H1 (cell line): ENCODE measurements at regions not wholly inside any gene's neighbourhood (a gene's known extent, or its start where the extent isn't known, plus 50 kb on each side); places are given as distances from the start of the nearest gene placed in this dataset.

Source experiments
- CTCF ChIA-PET: fragments of 300-600 bp; sonication (Branson Sonifier 250); formaldehyde crosslinking; loops from one replicate; lab custom pipeline; 2021; ENCODE audit not compliant: partially characterized antibody; lab: Charles Lee
- POLR2A ChIA-PET: fragments of 300-600 bp; sonication (Branson Sonifier 250); formaldehyde crosslinking; loops from one replicate; lab custom pipeline; 2021; ENCODE audit warnings: inconsistent platforms; ENCODE audit not compliant: partially characterized antibody; lab: Charles Lee
- DNase-seq, 2 experiments: peaks; one replicate each; pipeline versions ENCODE4 v3.0.0 to v3.0.0-alpha.2; 2010 to 2022; ENCODE audit warnings: low spot score in 2 of 2, low read depth in 1 of 2, mixed read lengths in 1 of 2
- FAIRE-seq: peaks from 2 replicates; lab custom pipeline; 2011; peaks lifted over from hg19 to GRCh38; lab: Jason Lieb, UNC
- H2AFZ ChIP-seq: 2 replicates; pipeline ENCODE4 v1.8.1; 2012; ENCODE audit warnings: low read length, inconsistent platforms
- H2AK5ac ChIP-seq: 2 replicates; pipeline ENCODE4 v1.6.1; 2013; ENCODE audit warnings: low read depth, low read length
- H2BK120ac ChIP-seq: replicated peaks from 2 replicates; pipeline ENCODE3; 2013; ENCODE audit warnings: low read depth, low read length, inconsistent platforms
- H2BK12ac ChIP-seq: 2 replicates; pipeline ENCODE4 v1.6.1; 2013; ENCODE audit warnings: low read depth, low read length
- H2BK15ac ChIP-seq: 2 replicates; pipeline ENCODE4 v1.6.1; 2013; ENCODE audit warnings: low read length
- H2BK20ac ChIP-seq: 2 replicates; pipeline ENCODE4 v1.6.1; 2013; ENCODE audit warnings: low read length
- H2BK5ac ChIP-seq: 2 replicates; pipeline ENCODE4 v1.6.1; 2013; ENCODE audit warnings: low read depth, low read length
- H3K14ac ChIP-seq: 2 replicates; pipeline ENCODE4 v1.6.1; 2013; ENCODE audit warnings: inconsistent platforms; ENCODE audit not compliant: insufficient read length
- H3K18ac ChIP-seq: 2 replicates; pipeline ENCODE4 v1.6.1; 2013; ENCODE audit warnings: low read length; ENCODE audit errors: extremely low read depth
- H3K23ac ChIP-seq: 2 replicates; pipeline ENCODE4 v1.6.1; 2013; ENCODE audit warnings: inconsistent platforms; ENCODE audit not compliant: insufficient read length
- H3K23me2 ChIP-seq: 2 replicates; pipeline ENCODE4 v1.6.1; 2013; ENCODE audit warnings: low read depth, low read length
- H3K27ac ChIP-seq: 2 replicates; pipeline ENCODE4 v1.6.1; 2011; ENCODE audit warnings: low read depth, low read length, inconsistent platforms
- H3K27me3 ChIP-seq, 4 experiments: replicated peaks in 1 of 4; 1 replicate in 1 of 4; 2 replicates in 3 of 4; pipeline versions ENCODE4 v1.6.1 to v1.8.1; 2011 to 2013; ENCODE audit warnings: low read length in 3 of 4, mild to moderate bottlenecking in 3 of 4, inconsistent platforms in 2 of 4, mixed read lengths in 2 of 4, moderate library complexity in 1 of 4; ENCODE audit not compliant: control insufficient read depth in 3 of 4, insufficient read depth in 3 of 4; ENCODE audit errors: extremely low read depth in 1 of 4
- H3K36me3 ChIP-seq, 4 experiments: 2 replicates each; pipeline versions ENCODE4 v1.6.1 to v1.8.1; 2011 to 2013; ENCODE audit warnings: mild to moderate bottlenecking in 4 of 4, low read length in 3 of 4, moderate library complexity in 2 of 4, control low read depth in 1 of 4, inconsistent platforms in 1 of 4; ENCODE audit not compliant: insufficient read depth in 4 of 4, control insufficient read depth in 2 of 4
- H3K4ac ChIP-seq: replicated peaks from 2 replicates; pipeline ENCODE3; 2013; ENCODE audit warnings: low read length, low read depth, mixed read lengths, inconsistent platforms; ENCODE audit not compliant: insufficient read length
- H3K4me1 ChIP-seq, 4 experiments: replicated peaks in 1 of 4; 1 replicate in 1 of 4; 2 replicates in 3 of 4; pipeline versions ENCODE4 v1.6.1 to v1.8.1; 2011 to 2013; ENCODE audit warnings: low read length in 3 of 4, inconsistent platforms in 2 of 4, mixed read lengths in 1 of 4; ENCODE audit not compliant: insufficient read depth in 4 of 4, control insufficient read depth in 3 of 4
- H3K4me2 ChIP-seq, 2 experiments: 2 replicates each; pipeline versions ENCODE4 v1.6.1 to v1.8.1; 2011 to 2013; ENCODE audit warnings: low read depth in 2 of 2, low read length in 2 of 2, control low read depth in 1 of 2, inconsistent platforms in 1 of 2, mild to moderate bottlenecking in 1 of 2; ENCODE audit not compliant: insufficient read depth in 1 of 2
- H3K4me3 ChIP-seq, 4 experiments: fragments of 200-600, 300-600 bp in 1 of 4; sonication (generic), shearing (Covaris generic), sonication (Bioruptor Twin) in 1 of 4; 2 replicates each; pipeline versions ENCODE4 v1.5.1 to v1.8.1; 2011 to 2016; ENCODE audit warnings: low read length in 4 of 4, low read depth in 3 of 4, control low read depth in 2 of 4, inconsistent platforms in 2 of 4, mild to moderate bottlenecking in 2 of 4, mixed read lengths in 1 of 4, moderate library complexity in 1 of 4; ENCODE audit not compliant: insufficient read depth in 2 of 4; ENCODE audit errors: extremely low read depth in 1 of 4
- H3K56ac ChIP-seq: replicated peaks from 2 replicates; pipeline ENCODE3; 2013; ENCODE audit warnings: low read depth, mild to moderate bottlenecking, mixed read lengths, low read length, inconsistent platforms; ENCODE audit not compliant: insufficient read length
- H3K79me1 ChIP-seq: 2 replicates; pipeline ENCODE4 v1.6.1; 2013; ENCODE audit warnings: low read depth, low read length, control low read depth
- H3K79me2 ChIP-seq, 2 experiments: 2 replicates each; pipeline versions ENCODE4 v1.6.1 to v1.8.1; 2012 to 2013; ENCODE audit warnings: low read length in 2 of 2, mild to moderate bottlenecking in 2 of 2, inconsistent platforms in 1 of 2; ENCODE audit not compliant: insufficient read depth in 2 of 2, control insufficient read depth in 1 of 2
- H3K9ac ChIP-seq, 4 experiments: replicated peaks in 1 of 4; 1 replicate in 1 of 4; 2 replicates in 3 of 4; pipeline versions ENCODE4 v1.6.1 to v1.8.1; 2011 to 2013; ENCODE audit warnings: low read depth in 3 of 4, low read length in 3 of 4, control low read depth in 2 of 4, mild to moderate bottlenecking in 2 of 4, moderate library complexity in 2 of 4, inconsistent platforms in 1 of 4; ENCODE audit errors: extremely low read depth in 1 of 4
- H3K9me3 ChIP-seq, 2 experiments: 2 replicates each; pipeline versions ENCODE4 v1.6.1 to v1.8.1; 2012 to 2013; ENCODE audit warnings: mild to moderate bottlenecking in 2 of 2, moderate library complexity in 2 of 2, control low read depth in 1 of 2, inconsistent platforms in 1 of 2, low read depth in 1 of 2, low read length in 1 of 2, mixed read lengths in 1 of 2; ENCODE audit not compliant: insufficient read depth in 2 of 2
- H4K20me1 ChIP-seq, 2 experiments: replicated peaks in 1 of 2; 2 replicates each; pipeline versions ENCODE3 to v1.8.1; 2011 to 2013; ENCODE audit warnings: inconsistent platforms in 2 of 2, low read length in 2 of 2, mild to moderate bottlenecking in 1 of 2; ENCODE audit not compliant: insufficient read depth in 2 of 2, control insufficient read depth in 1 of 2
- H4K5ac ChIP-seq: 2 replicates; pipeline ENCODE4 v1.6.1; 2013; ENCODE audit warnings: low read length, low read depth, mixed read lengths, inconsistent platforms; ENCODE audit not compliant: insufficient read length
- H4K8ac ChIP-seq: 2 replicates; pipeline ENCODE4 v1.8.0; 2013; ENCODE audit warnings: mild to moderate bottlenecking, moderate library complexity, low read length, inconsistent platforms; ENCODE audit not compliant: insufficient read depth; ENCODE audit errors: extremely low read depth
- H4K91ac ChIP-seq: replicated peaks from 2 replicates; pipeline ENCODE3; 2013; ENCODE audit warnings: low read length, mixed read lengths, inconsistent platforms; ENCODE audit not compliant: insufficient read length
- CEBPB ChIP-seq: IDR thresholded peaks from 2 replicates; pipeline ENCODE4 v1.6.1; 2012; ENCODE audit warnings: low read depth, low read length
- GTF2F1 ChIP-seq: IDR thresholded peaks from 2 replicates; pipeline ENCODE4 v1.6.1; 2012; ENCODE audit warnings: low read depth, low read length, improper control_type of control experiment, borderline replicate concordance
- HDAC2 ChIP-seq, 2 experiments: fragments of 300-600 bp in 1 of 2; sonication (generic) in 1 of 2; IDR thresholded peaks; 2 replicates each; pipeline ENCODE4 v1.6.1; 2011 to 2012; ENCODE audit warnings: low read depth in 2 of 2, low read length in 2 of 2, mild to moderate bottlenecking in 2 of 2, moderate library complexity in 2 of 2, borderline replicate concordance in 1 of 2, inconsistent platforms in 1 of 2
- HDAC6 ChIP-seq: IDR thresholded peaks from one replicate; pipeline ENCODE4 v1.7.1; 2012; ENCODE audit warnings: low read depth, mild to moderate bottlenecking, inconsistent platforms, low read length, moderate library complexity
- KDM5A ChIP-seq: fragments of 200-600 bp; IDR thresholded peaks from 2 replicates; pipeline ENCODE4 v1.7.1; 2012; ENCODE audit warnings: mild to moderate bottlenecking, low read length, inconsistent platforms, mixed read lengths
- MAFK ChIP-seq: IDR thresholded peaks from 2 replicates; pipeline ENCODE4 v1.6.1; 2012; ENCODE audit warnings: low read depth, mild to moderate bottlenecking, improper control_type of control experiment, low read length
- POLR2A ChIP-seq, 2 experiments: IDR thresholded peaks; 1 replicate in 1 of 2; 2 replicates in 1 of 2; pipeline ENCODE4 v1.6.1; 2011; ENCODE audit warnings: low read depth in 2 of 2, low read length in 2 of 2, mild to moderate bottlenecking in 2 of 2; ENCODE audit errors: control extremely low read depth in 1 of 2
- RAD21 ChIP-seq, 2 experiments: IDR thresholded peaks in 1 of 2; conservative IDR thresholded peaks in 1 of 2; 2 replicates each; pipeline ENCODE4 v1.6.1; 2011; ENCODE audit warnings: low read depth in 2 of 2, low read length in 2 of 2, improper control_type of control experiment in 1 of 2, inconsistent platforms in 1 of 2, mild to moderate bottlenecking in 1 of 2, moderate library complexity in 1 of 2
- RFX5 ChIP-seq: IDR thresholded peaks from 2 replicates; pipeline ENCODE4 v1.6.1; 2011; ENCODE audit warnings: low read depth, low read length, improper control_type of control experiment, borderline replicate concordance
- SIX5 ChIP-seq: IDR thresholded peaks from 2 replicates; pipeline ENCODE4 v1.6.1; 2011; ENCODE audit warnings: mild to moderate bottlenecking, low read depth, low read length
- TAF1 ChIP-seq: IDR thresholded peaks from 2 replicates; pipeline ENCODE4 v1.6.1; 2011; ENCODE audit warnings: mild to moderate bottlenecking, low read depth, low read length
- TCF12 ChIP-seq: IDR thresholded peaks from 2 replicates; pipeline ENCODE4 v1.6.1; 2011; ENCODE audit warnings: low read depth, mild to moderate bottlenecking, low read length
- WGBS, 2 experiments: shearing (Covaris generic) in 1 of 2; methylation state at CpG; one replicate each; pipeline versions ENCODE4 v1.1.6 to v1.1.7; 2013 to 2015; ENCODE audit warnings: low lambda C conversion rate in 2 of 2, mixed read lengths in 2 of 2, inconsistent platforms in 1 of 2, low coverage in 1 of 2, missing lambda C conversion rate in 1 of 2; ENCODE audit not compliant: insufficient replicate concordance in 2 of 2, insufficient coverage in 1 of 2, insufficient read length in 1 of 2; ENCODE audit errors: extremely low coverage in 1 of 2, missing lambda C conversion rate in 1 of 2; 5-methylcytosine and 5-hydroxymethylcytosine counted together
- TF ChIP-seq, protein P1 (sequence below): IDR thresholded peaks from 2 replicates; pipeline ENCODE4 v1.6.1; 2012; ENCODE audit warnings: inconsistent platforms

DNA sequence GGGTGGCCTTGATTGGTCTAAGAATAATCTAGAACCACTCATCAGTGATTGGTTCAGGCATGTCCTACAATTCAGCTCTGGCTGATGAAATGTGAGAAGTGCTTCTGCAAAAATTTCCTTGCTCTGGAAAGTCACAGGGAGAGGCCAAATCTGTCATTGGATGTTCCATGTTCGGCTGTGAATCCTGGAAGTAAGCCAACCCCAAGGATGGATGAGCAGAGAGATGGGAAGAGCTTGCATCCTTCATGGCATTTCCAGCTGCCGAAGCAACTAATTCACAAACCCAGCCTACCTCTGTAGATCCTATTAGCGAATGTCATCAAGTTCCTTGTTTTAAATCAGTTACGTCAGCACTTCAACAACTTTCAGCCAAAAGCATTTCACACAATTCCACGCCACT is 187.2 kb upstream of the SOX4 start:
- Histone ChIP-seq H3K56ac (no peak overlapping the region), H4K5ac (no peak overlapping the region), H4K20me1 (no peaks in the 10 kb centered on the region), H3K4ac (no peak overlapping the region), H4K91ac (no peak overlapping the region), H4K8ac (no peak overlapping the region), H3K23ac (no peak overlapping the region), H2BK12ac (no peak overlapping the region), H2BK20ac (no peak overlapping the region), H3K9me3 (no peaks in the 10 kb centered on the region), H3K14ac (no peak overlapping the region), H2BK5ac (no peak overlapping the region), H2BK15ac (no peak overlapping the region), H3K27me3 (no peaks in the 10 kb centered on the region), H3K4me1 (no peaks in the 10 kb centered on the region), H3K79me1 (no peaks in the 10 kb centered on the region), H2BK120ac (no peak overlapping the region), H3K23me2 (no peaks in the 10 kb centered on the region), H3K4me3 (no peak overlapping the region), H3K27ac (no peak overlapping the region), H3K36me3 (no peaks in the 10 kb centered on the region), H3K79me2 (no peaks in the 10 kb centered on the region), H3K4me2 (no peak overlapping the region), H3K18ac (no peak overlapping the region), H3K9ac (no peak overlapping the region), H2AFZ (0 out of 2 replicates have a peak overlapping the region, but pooled peaks have one; percentile 12), H2AK5ac (no peak overlapping the region)
- WGBS, 2 experiments, result 94% methylated on average over 5 of the region's 5 CpGs; no CpG with 5 or more reads in 1 of the 2 experiments
- DNase-seq, result no peak
- ChIA-PET CTCF (no interaction called here), POLR2A (no interaction called here)
- FAIRE-seq, result no peak
- no peak for TF ChIP-seq KDM5A
- TF ChIP-seq RAD21 (IDR thresholded peaks at IDR 0.05 in 1 of 2, conservative IDR thresholded peaks at IDR 0.05 in 1 of 2; ENCODE audit: low read depth in 2 of 2, low read length in 2 of 2), result no peak
- TF ChIP-seq TCF12, result no peak
- no peak for TF ChIP-seq TAF1
- TF ChIP-seq, protein P1, sequence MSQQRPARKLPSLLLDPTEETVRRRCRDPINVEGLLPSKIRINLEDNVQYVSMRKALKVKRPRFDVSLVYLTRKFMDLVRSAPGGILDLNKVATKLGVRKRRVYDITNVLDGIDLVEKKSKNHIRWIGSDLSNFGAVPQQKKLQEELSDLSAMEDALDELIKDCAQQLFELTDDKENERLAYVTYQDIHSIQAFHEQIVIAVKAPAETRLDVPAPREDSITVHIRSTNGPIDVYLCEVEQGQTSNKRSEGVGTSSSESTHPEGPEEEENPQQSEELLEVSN, result no peak
- TF ChIP-seq POLR2A (IDR thresholded peaks at IDR 0.05; ENCODE audit: control extremely low read depth in 1 of 2, low read depth in 2 of 2, low read length in 2 of 2), result no peak
- TF ChIP-seq HDAC6, result no peak
- no peak for TF ChIP-seq RFX5
- TF ChIP-seq GTF2F1, result no peak
- TF ChIP-seq SIX5, result no peak
- TF ChIP-seq CEBPB, result no peak
- TF ChIP-seq MAFK, result no peak
- no peak for TF ChIP-seq HDAC2 (IDR thresholded peaks at IDR 0.05; ENCODE audit: borderline replicate concordance in 1 of 2, low read depth in 2 of 2, low read length in 2 of 2)
